Psoas muscle (tissue), 7 donors: ENCODE measurements at regions not wholly inside any gene's neighbourhood (a gene's known extent, or its start where the extent isn't known, plus 50 kb on each side); places are given as distances from the start of the nearest gene placed in this dataset.

Source experiments
- ATAC-seq, 4 donors: fragments of 200-7000 bp; cut with Tn5 transposase; one replicate each; pipeline ENCODE4 v1.9.1; 2020; ENCODE audit warnings: moderate library complexity in 3 of 4, mild to moderate bottlenecking in 2 of 4
- DNase-seq, 2 donors: peaks; one replicate each; pipeline ENCODE4 v3.0.0-alpha.2; 2020
- H3K27ac ChIP-seq: fragments of 200-600 bp; one replicate; pipeline ENCODE4 v1.8.0; 2022
- H3K27me3 ChIP-seq, 3 donors: fragments of 200-600 bp in 1 of 3; one replicate each; pipeline versions ENCODE4 v1.6.1 to v1.8.0; 2013 to 2022; ENCODE audit warnings: low read length in 2 of 3, mild to moderate bottlenecking in 2 of 3, moderate library complexity in 1 of 3; ENCODE audit not compliant: insufficient read depth in 3 of 3
- H3K36me3 ChIP-seq, 2 donors: fragments of 200-600 bp in 1 of 2; one replicate each; pipeline versions ENCODE4 v1.6.1 to v1.8.0; 2013 to 2022; ENCODE audit warnings: low read depth in 1 of 2, mild to moderate bottlenecking in 1 of 2, moderate library complexity in 1 of 2; ENCODE audit not compliant: insufficient read depth in 1 of 2
- H3K4me1 ChIP-seq: fragments of 200-600 bp; one replicate; pipeline ENCODE4 v1.8.0; 2022
- H3K4me3 ChIP-seq: fragments of 200-600 bp; one replicate; pipeline ENCODE4 v1.8.0; 2022; ENCODE audit warnings: mild to moderate bottlenecking
- H3K9me3 ChIP-seq: fragments of 200-600 bp; one replicate; pipeline ENCODE4 v1.8.0; 2022
- WGBS, 3 donors: extraction: QIAGEN DNeasy Blood & Tissue Kit; methylation state at CpG; one replicate each; pipeline versions ENCODE4 v1.1.6 to v1.1.7; 2013; 5-methylcytosine and 5-hydroxymethylcytosine counted together
- intact Hi-C, 2 donors: fragments of 100-400 bp; cut with DNase I; formaldehyde crosslinking; loops; one replicate each; pipeline versions ENCODE4 v1.11.0 to v1.14.2; 2022
- TF ChIP-seq, protein P1 (sequence below): fragments of 200-600 bp; IDR thresholded peaks from one replicate; pipeline ENCODE4 v1.8.0; 2022; ENCODE audit warnings: antibody characterized with exemption
- donor health status: healthy with polysubstance abuse.
- donor health status: DM: no; HTN: no; CAD: no; lungs with moderate emphysema.
- donor health status: Bipolar disorder and iron deficiency.
- donor health status: healthy.
- donor health status: DM: yes; HTN: yes; CAD: no.
- donor health status: DM: no; HTN: no; CAD: no.
- donor health status: DM: yes; HTN: yes; CAD: no.

DNA sequence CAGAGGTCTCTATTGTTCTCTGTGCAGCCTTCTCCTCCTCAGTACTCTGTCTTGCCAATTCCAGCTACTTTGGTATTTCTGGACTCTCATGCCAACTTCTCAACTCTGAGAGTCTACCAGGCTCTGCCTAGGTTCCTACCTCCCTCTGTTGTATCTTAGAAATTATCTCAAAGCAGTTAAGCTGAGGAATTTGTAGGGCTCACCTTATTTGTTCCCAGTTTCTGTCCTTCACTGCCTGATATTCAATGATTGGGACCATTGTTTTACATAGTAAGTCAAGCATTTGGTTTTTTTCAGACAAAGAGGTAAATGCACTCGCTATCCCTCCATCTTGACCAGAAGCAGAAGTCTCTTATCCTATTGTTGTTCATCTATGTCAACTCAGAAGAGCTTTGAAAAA is 205.0 kb upstream of the PGR start:
- no peaks in the 10 kb centered on the region for H3K27me3 ChIP-seq
- H3K9me3 ChIP-seq: no peaks in the 10 kb centered on the region
- H3K4me3 ChIP-seq: no peak overlapping the region
- 76 to 93% (median 79%) methylated on average over 1 of the region's 1 CpG for WGBS, 3 donors
- no peak for DNase-seq
- TF ChIP-seq, protein P1, sequence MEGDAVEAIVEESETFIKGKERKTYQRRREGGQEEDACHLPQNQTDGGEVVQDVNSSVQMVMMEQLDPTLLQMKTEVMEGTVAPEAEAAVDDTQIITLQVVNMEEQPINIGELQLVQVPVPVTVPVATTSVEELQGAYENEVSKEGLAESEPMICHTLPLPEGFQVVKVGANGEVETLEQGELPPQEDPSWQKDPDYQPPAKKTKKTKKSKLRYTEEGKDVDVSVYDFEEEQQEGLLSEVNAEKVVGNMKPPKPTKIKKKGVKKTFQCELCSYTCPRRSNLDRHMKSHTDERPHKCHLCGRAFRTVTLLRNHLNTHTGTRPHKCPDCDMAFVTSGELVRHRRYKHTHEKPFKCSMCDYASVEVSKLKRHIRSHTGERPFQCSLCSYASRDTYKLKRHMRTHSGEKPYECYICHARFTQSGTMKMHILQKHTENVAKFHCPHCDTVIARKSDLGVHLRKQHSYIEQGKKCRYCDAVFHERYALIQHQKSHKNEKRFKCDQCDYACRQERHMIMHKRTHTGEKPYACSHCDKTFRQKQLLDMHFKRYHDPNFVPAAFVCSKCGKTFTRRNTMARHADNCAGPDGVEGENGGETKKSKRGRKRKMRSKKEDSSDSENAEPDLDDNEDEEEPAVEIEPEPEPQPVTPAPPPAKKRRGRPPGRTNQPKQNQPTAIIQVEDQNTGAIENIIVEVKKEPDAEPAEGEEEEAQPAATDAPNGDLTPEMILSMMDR: no peak
- no peak for ATAC-seq
- intact Hi-C loops: no loop called here
- H3K4me1 ChIP-seq: no peaks in the 10 kb centered on the region
- H3K36me3 ChIP-seq: no peaks in the 10 kb centered on the region
- H3K27ac ChIP-seq: no peak overlapping the region

DNA sequence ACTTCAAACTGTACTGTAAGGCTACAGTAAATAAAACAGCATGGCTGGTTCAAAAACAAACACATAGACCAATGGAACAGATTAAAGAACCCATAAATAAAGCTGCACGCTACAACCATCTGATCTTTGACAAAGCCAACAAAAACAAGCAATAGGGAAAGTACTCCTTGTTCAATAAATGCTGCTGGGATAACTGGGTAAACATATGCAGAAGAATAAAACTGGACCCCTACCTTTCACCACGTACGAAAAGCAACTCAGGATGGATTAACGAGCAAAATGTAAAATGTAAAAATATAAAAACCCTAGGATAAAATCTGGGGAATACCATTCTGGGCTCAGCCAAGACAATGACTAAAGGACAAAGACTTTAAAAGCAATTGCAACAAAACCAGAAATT is 201.8 kb upstream of the PGR start:
- DNase-seq (no peak), ATAC-seq (no peak)
- TF ChIP-seq, protein P1: no peak
- Histone ChIP-seq H3K9me3 (no peaks in the 10 kb centered on the region), H3K27ac (no peak overlapping the region), H3K27me3 (no peaks in the 10 kb centered on the region), H3K4me1 (no peaks in the 10 kb centered on the region), H3K4me3 (no peak overlapping the region), H3K36me3 (no peaks in the 10 kb centered on the region)
- intact Hi-C loops: no loop called here
- 44 to 77% (median 63%) methylated on average over 4 of the region's 4 CpGs for WGBS, 3 donors

DNA sequence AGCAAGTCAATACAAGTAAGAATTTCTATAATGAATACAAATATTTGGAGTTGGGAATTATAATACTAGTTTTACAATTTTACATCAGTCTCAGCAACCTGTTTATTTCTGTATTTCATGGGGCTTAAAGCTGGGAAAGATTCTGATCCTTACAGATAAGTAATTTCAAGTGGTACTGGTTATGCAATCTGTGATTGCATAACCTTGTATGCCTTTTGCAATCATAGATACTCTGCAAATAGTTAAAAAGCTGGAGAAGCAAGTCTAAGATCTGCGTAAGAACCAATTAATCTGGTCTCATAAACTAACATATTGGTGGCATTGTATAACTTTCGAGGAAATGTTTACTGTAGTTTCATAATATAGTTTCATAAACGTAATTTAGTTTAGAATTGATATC is 198.3 kb upstream of the PGR start:
- intact Hi-C loops: no loop called here
- H3K4me1 ChIP-seq: no peaks in the 10 kb centered on the region
- ATAC-seq (no peak), DNase-seq (no peak)
- TF ChIP-seq, protein P1: no peak
- H3K27me3 ChIP-seq: no peaks in the 10 kb centered on the region
- H3K36me3 ChIP-seq: no peaks in the 10 kb centered on the region
- H3K9me3 ChIP-seq: no peaks in the 10 kb centered on the region
- 77 to 82% (median 81%) methylated on average over 3 of the region's 3 CpGs for WGBS, 3 donors
- H3K4me3 ChIP-seq: no peak overlapping the region
- H3K27ac ChIP-seq: no peak overlapping the region

DNA sequence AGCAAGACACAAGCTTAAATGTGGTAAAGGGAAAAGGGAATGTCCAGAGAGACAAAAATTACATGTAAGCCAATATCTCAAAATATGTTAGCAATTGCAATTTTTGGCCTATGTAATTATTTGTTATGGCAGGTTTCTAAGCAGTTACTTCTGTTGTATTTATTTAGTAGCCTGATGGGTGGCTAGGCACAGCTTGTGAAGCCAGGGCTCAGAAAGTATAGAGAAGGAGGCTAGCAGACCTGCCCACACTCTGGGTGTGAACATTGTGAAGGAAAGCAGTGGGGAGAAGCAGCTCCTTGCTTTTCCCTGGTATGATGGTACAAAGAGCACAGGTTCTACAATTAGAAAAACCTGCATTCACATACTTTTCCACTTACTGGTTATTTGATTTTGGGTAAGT is 196.5 kb upstream of the PGR start:
- H3K36me3 ChIP-seq: no peaks in the 10 kb centered on the region
- H3K4me1 ChIP-seq: no peaks in the 10 kb centered on the region
- ATAC-seq (no peak), DNase-seq (no peak)
- no peaks in the 10 kb centered on the region for H3K9me3 ChIP-seq
- TF ChIP-seq, protein P1: no peak
- no peaks in the 10 kb centered on the region for H3K27me3 ChIP-seq
- intact Hi-C loops: no loop called here
- H3K27ac ChIP-seq: no peak overlapping the region
- no peak overlapping the region for H3K4me3 ChIP-seq

DNA sequence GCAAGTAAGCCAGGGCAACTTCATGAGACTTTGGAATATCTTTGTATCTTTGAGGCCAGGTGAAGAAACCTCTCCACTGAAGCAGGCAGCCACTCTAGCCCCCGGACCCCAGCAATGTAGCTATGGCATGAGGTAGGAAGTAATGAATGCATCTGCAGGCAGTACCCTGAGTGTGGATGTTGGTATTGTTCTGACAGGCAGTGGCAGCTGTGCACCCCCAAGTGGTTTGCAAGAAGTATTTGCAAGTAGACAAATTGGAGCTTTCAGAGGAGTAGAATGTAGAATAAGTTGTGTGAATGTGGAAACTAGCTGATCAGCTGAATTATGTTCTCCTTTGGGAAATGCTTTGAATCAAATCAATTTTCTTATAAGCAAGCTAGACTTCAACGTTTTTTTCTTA is 194.4 kb upstream of the PGR start:
- Histone ChIP-seq H3K27me3 (no peaks in the 10 kb centered on the region), H3K27ac (no peak overlapping the region), H3K4me3 (no peak overlapping the region), H3K36me3 (no peaks in the 10 kb centered on the region), H3K4me1 (no peaks in the 10 kb centered on the region), H3K9me3 (no peaks in the 10 kb centered on the region)
- intact Hi-C loops: no loop called here
- DNase-seq (no peak), ATAC-seq (no peak)
- TF ChIP-seq, protein P1: no peak
- 12 to 36% (median 36%) methylated on average over 2 of the region's 2 CpGs for WGBS, 3 donors
